ENCODE measurements at regions not wholly inside any gene's neighbourhood (a gene's known extent, or its start where the extent isn't known, plus 50 kb on each side); places are given as distances from the start of the nearest gene placed in this dataset.

DNA sequence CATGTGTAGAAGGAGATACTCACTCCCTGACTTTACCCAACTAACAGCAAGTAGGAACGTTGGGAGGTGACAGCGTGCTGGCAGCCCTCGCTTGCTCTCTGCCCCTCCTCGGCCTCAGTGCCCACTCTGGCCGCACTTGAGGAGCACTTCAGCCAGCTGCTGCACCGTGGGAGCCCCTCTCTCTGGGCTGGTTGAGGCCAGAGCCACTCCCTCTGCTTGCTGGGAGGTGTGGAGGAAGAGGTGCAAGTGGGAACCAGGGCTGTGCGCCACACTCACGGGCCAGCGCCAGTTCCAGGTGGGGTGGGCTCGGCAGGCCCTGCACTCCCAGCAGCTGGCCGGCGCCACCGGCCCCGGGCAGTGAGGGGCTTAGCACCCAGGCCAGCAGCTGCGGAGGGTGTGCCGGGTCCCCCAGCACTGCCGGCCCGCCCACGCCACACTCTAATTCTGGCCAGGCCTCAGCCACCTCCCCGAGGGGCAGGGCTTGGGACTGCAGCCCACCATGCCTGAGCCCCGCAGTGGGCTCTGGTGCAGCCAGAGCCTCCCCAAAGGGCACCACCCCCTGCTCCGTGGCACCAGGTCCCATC, 68.4 kb upstream of the FRMD4B start:
- Histone ChIP-seq H3K9me3 (no peaks in the 10 kb centered on the region), H3K27ac (no peak overlapping the region), H3K27me3 (no peaks in the 10 kb centered on the region), H3K4me1 (no peaks in the 10 kb centered on the region), H3K4me3 (no peak overlapping the region), H3K36me3 (no peaks in the 10 kb centered on the region)
- 72 to 80% methylated on average over 1 to 22 of the region's 22 CpGs for WGBS, 2 donors
- ATAC-seq (ENCODE audit: low FRiP score in 2 of 2) (peak; percentile 10 to 41), DNase-seq (peak in 1 of 2 donors; percentile 75)
- no peak for TF ChIP-seq POLR2AphosphoS5 (IDR thresholded peaks at IDR 0.05)
- TF ChIP-seq EP300 (IDR thresholded peaks at IDR 0.05): no peak
- TF ChIP-seq POLR2A (IDR thresholded peaks at IDR 0.05): no peak
- TF ChIP-seq, protein P1, sequence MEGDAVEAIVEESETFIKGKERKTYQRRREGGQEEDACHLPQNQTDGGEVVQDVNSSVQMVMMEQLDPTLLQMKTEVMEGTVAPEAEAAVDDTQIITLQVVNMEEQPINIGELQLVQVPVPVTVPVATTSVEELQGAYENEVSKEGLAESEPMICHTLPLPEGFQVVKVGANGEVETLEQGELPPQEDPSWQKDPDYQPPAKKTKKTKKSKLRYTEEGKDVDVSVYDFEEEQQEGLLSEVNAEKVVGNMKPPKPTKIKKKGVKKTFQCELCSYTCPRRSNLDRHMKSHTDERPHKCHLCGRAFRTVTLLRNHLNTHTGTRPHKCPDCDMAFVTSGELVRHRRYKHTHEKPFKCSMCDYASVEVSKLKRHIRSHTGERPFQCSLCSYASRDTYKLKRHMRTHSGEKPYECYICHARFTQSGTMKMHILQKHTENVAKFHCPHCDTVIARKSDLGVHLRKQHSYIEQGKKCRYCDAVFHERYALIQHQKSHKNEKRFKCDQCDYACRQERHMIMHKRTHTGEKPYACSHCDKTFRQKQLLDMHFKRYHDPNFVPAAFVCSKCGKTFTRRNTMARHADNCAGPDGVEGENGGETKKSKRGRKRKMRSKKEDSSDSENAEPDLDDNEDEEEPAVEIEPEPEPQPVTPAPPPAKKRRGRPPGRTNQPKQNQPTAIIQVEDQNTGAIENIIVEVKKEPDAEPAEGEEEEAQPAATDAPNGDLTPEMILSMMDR (IDR thresholded peaks at IDR 0.05): no peak

DNA sequence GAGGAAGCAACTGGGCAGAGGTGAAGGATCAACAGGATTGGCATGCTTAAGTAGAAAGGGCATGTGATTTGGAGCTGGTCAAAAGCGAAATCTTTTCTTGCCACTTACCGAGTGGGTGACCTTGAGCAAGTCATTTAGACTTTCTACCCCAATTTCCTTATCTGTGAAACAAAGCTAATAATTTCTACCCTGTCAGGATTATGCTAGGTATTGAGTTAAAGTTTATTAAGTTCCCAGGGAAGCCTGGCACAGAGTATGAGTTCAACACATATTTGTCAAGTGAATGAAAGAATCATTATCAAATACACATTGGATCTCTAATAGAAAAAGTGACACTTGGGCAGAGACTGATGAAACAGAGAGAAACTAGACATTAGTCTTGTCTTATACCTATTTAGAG, 66.4 kb upstream of the FRMD4B start:
- Histone ChIP-seq H3K27ac (no peak overlapping the region), H3K4me1 (no peaks in the 10 kb centered on the region), H3K9me3 (no peaks in the 10 kb centered on the region), H3K4me3 (no peak overlapping the region), H3K27me3 (no peaks in the 10 kb centered on the region), H3K36me3 (no peaks in the 10 kb centered on the region)
- DNase-seq (no peak), ATAC-seq (ENCODE audit: low FRiP score in 2 of 2) (no peak)
- TF ChIP-seq, protein P1 (IDR thresholded peaks at IDR 0.05): no peak
- TF ChIP-seq POLR2A (IDR thresholded peaks at IDR 0.05): no peak
- no peak for TF ChIP-seq EP300 (IDR thresholded peaks at IDR 0.05)
- no peak for TF ChIP-seq POLR2AphosphoS5 (IDR thresholded peaks at IDR 0.05)
- WGBS, 2 donors: 83 to 88% methylated on average over 2 of the region's 2 CpGs

DNA sequence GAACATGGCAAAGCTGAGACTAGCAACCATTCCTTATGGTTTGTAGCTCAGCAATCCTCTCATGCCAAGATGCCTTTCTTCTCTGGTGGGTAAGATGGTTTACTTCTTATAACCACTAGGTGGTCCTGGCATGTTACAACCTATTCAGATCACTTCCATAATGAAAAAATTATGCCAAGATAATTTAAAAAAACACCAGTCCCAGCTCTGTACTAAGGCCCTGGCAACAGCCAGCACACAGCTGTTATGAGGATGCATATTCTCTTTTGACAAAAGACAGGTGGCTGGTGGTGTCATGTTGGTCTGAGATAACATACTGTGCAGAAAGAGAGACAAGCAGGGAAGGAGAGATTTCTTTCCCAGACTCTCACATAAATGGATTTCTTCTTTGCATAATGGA, 65.7 kb upstream of the FRMD4B start:
- ATAC-seq (ENCODE audit: low FRiP score in 2 of 2) (no peak), DNase-seq (no peak)
- Histone ChIP-seq H3K27me3 (no peaks in the 10 kb centered on the region), H3K27ac (no peak overlapping the region), H3K9me3 (no peaks in the 10 kb centered on the region), H3K4me3 (no peak overlapping the region), H3K36me3 (no peaks in the 10 kb centered on the region), H3K4me1 (no peaks in the 10 kb centered on the region)
- TF ChIP-seq POLR2AphosphoS5 (IDR thresholded peaks at IDR 0.05): no peak

DNA sequence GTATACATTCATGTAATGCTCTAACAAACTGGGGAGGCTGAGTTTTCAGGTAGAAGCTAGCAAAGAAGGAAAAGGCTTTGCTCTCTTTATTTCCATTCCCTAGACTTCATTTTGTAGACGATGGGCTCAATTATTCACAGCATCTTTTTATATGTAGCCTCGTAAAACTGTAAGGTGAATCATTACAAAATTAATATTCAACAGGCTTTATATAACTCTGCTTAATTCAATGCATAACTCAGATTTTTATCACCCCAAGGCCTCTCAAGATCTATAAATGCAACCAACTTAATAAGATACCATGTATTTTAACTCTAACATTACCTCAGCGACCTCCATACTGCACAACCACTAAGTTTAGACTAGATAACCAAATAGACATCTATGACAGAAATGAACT, 63.0 kb upstream of the FRMD4B start:
- 86 to 87% methylated on average over 3 of the region's 3 CpGs for WGBS, 2 donors
- no peak overlapping the region for H3K27ac ChIP-seq
- no peaks in the 10 kb centered on the region for H3K9me3 ChIP-seq
- no peak overlapping the region for H3K4me3 ChIP-seq
- TF ChIP-seq POLR2AphosphoS5 (IDR thresholded peaks at IDR 0.05) (no peak), EP300 (IDR thresholded peaks at IDR 0.05) (no peak), POLR2A (IDR thresholded peaks at IDR 0.05) (no peak)
- TF ChIP-seq, protein P1 (IDR thresholded peaks at IDR 0.05): no peak
- no peaks in the 10 kb centered on the region for H3K36me3 ChIP-seq
- H3K4me1 ChIP-seq: no peaks in the 10 kb centered on the region
- ATAC-seq (ENCODE audit: low FRiP score in 2 of 2): no peak
- no peaks in the 10 kb centered on the region for H3K27me3 ChIP-seq
- no peak for DNase-seq

DNA sequence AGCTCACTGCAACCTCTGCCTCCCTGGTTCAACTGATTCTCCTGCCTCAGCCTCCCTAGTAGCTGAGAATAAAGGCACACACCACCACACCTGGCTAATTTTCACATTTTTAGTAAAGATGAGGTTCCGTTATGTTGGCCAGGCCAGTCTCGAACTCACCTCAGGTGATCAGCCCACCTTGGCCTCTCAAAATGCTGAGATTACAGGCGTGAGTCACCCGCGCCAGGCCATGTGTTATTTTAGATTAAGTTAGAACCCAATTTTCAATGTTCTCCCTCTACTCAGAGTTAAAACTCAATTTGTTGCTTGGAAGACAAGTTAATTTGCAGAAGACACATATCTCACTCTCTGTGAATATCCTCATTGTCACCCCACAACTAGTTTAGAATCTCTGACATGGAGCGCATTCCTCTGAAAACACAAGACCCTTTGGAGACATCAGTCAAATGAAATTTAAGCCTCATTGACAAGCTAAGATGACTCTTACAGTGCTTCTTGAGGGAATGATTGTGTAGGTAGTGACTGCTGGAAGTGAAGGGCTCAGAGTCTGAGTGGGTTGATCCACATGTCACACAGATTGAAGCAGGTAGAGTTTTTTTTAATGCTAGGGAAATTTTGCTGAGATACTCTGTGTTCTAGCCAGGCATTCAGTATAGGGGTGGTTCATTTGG, 60.6 kb upstream of the FRMD4B start:
- H3K9me3 ChIP-seq: no peaks in the 10 kb centered on the region

More for the DNA sequence above, 60.6 kb upstream of the FRMD4B start:
- DNase-seq (no peak), ATAC-seq (ENCODE audit: low FRiP score in 2 of 2) (no peak)
- TF ChIP-seq, protein P1 (IDR thresholded peaks at IDR 0.05): no peak
- TF ChIP-seq POLR2AphosphoS5 (IDR thresholded peaks at IDR 0.05) (no peak), POLR2A (IDR thresholded peaks at IDR 0.05) (no peak), EP300 (IDR thresholded peaks at IDR 0.05) (no peak)
- H3K4me3 ChIP-seq: no peak overlapping the region
- 95 to 97% methylated on average over 6 of the region's 6 CpGs for whole genome bisulfite sequencing, 2 donors
- no peak overlapping the region for H3K27ac ChIP-seq
- H3K4me1 ChIP-seq: peaks cover 0 to 1% (median 0%) of the 10 kb centered on the region in 4 donors
- no peaks in the 10 kb centered on the region for H3K36me3 ChIP-seq
- H3K27me3 ChIP-seq: no peaks in the 10 kb centered on the region
